CD14-positive monocyte (primary cell): ENCODE measurements at regions not wholly inside any gene's neighbourhood (a gene's known extent, or its start where the extent isn't known, plus 50 kb on each side); places are given as distances from the start of the nearest gene placed in this dataset.

ENCODE experiments used
- DNase-seq, 3 donors: peaks; one replicate each; pipeline ENCODE4 v3.0.0-alpha.2; 2011 to 2022
- H2AFZ ChIP-seq: 2 replicates; pipeline ENCODE4 v1.6.0; 2012; ENCODE audit warnings: mild to moderate bottlenecking, low read depth, low read length, inconsistent platforms; ENCODE audit not compliant: insufficient read depth, poor library complexity, severe bottlenecking
- H3K27ac ChIP-seq, 2 donors: 1 replicate in 1 of 2; 2 replicates in 1 of 2; pipeline ENCODE4 v1.5.1; 2012 to 2013; ENCODE audit warnings: low read length in 2 of 2, control low read depth in 1 of 2, inconsistent platforms in 1 of 2, low read depth in 1 of 2, mild to moderate bottlenecking in 1 of 2
- H3K27me3 ChIP-seq, 2 donors: one replicate each; pipeline versions ENCODE4 v1.6.0 to v1.6.1; 2011 to 2013; ENCODE audit warnings: low read length in 2 of 2; ENCODE audit not compliant: control insufficient read depth in 2 of 2, insufficient read depth in 2 of 2
- H3K36me3 ChIP-seq, 2 donors: replicated peaks in 1 of 2; 1 replicate in 1 of 2; 2 replicates in 1 of 2; pipeline versions ENCODE4 v1.5.1 to v1.6.1; 2012 to 2013; ENCODE audit warnings: low read length in 2 of 2, control low read depth in 1 of 2, inconsistent platforms in 1 of 2, mild to moderate bottlenecking in 1 of 2; ENCODE audit not compliant: insufficient read depth in 2 of 2, control insufficient read depth in 1 of 2
- H3K4me1 ChIP-seq, 2 donors: 1 replicate in 1 of 2; 2 replicates in 1 of 2; pipeline versions ENCODE4 v1.5.1 to v1.6.1; 2012 to 2013; ENCODE audit warnings: low read length in 2 of 2, control low read depth in 1 of 2, inconsistent platforms in 1 of 2, mild to moderate bottlenecking in 1 of 2, moderate library complexity in 1 of 2; ENCODE audit not compliant: insufficient read depth in 2 of 2, control insufficient read depth in 1 of 2
- H3K4me2 ChIP-seq: replicated peaks from 2 replicates; pipeline ENCODE3; 2012; ENCODE audit warnings: low read length, moderate library complexity, mild to moderate bottlenecking; ENCODE audit not compliant: poor library complexity, severe bottlenecking; ENCODE audit errors: extremely low read depth
- H3K4me3 ChIP-seq, 3 experiments: fragments of 200-600 bp in 1 of 3; sonication (generic) in 1 of 3; replicated peaks in 1 of 3; 1 replicate in 2 of 3; 2 replicates in 1 of 3; pipeline ENCODE4 v1.5.1; 2011 to 2013; ENCODE audit warnings: low read length in 3 of 3, mild to moderate bottlenecking in 3 of 3, control low read depth in 2 of 3, low read depth in 2 of 3, inconsistent platforms in 1 of 3, moderate library complexity in 1 of 3
- H3K79me2 ChIP-seq: 2 replicates; pipeline ENCODE4 v1.6.0; 2012; ENCODE audit warnings: mild to moderate bottlenecking, control low read depth, inconsistent platforms, low read length, moderate library complexity; ENCODE audit not compliant: insufficient read depth
- H3K9ac ChIP-seq: 2 replicates; pipeline ENCODE4 v1.6.0; 2017; ENCODE audit warnings: low read length, mild to moderate bottlenecking; ENCODE audit not compliant: insufficient read depth, poor library complexity, severe bottlenecking
- H3K9me3 ChIP-seq, 2 donors: replicated peaks in 1 of 2; 1 replicate in 1 of 2; 2 replicates in 1 of 2; pipeline versions ENCODE4 v1.5.1 to v1.6.1; 2012 to 2013; ENCODE audit warnings: low read length in 2 of 2, control low read depth in 1 of 2; ENCODE audit not compliant: control insufficient read depth in 1 of 2, insufficient read depth in 1 of 2
- H4K20me1 ChIP-seq: 2 replicates; pipeline ENCODE4 v1.6.0; 2012; ENCODE audit warnings: mild to moderate bottlenecking, low read length, control low read depth, moderate library complexity; ENCODE audit not compliant: insufficient read depth
- H3K27ac Mint-ChIP-seq, 7 donors: one replicate each; pipeline ENCODE4 v1.8.0; 2020; ENCODE audit warnings: mild to moderate bottlenecking in 7 of 7, mixed read lengths in 7 of 7, moderate library complexity in 6 of 7, inconsistent platforms in 2 of 7
- H3K27me3 Mint-ChIP-seq, 3 donors: one replicate each; pipeline ENCODE4 v1.8.0; 2021 to 2022; ENCODE audit warnings: low read depth in 3 of 3, mild to moderate bottlenecking in 3 of 3, mixed read lengths in 3 of 3, moderate library complexity in 3 of 3, inconsistent platforms in 1 of 3
- H3K36me3 Mint-ChIP-seq, 2 donors: one replicate each; pipeline ENCODE4 v1.8.0; 2020; ENCODE audit warnings: mixed read lengths in 2 of 2, inconsistent platforms in 1 of 2, mild to moderate bottlenecking in 1 of 2
- H3K4me1 Mint-ChIP-seq: one replicate; pipeline ENCODE4 v1.8.0; 2020; ENCODE audit warnings: mild to moderate bottlenecking, mixed read lengths
- H3K4me3 Mint-ChIP-seq, 2 donors: one replicate each; pipeline ENCODE4 v1.8.0; 2020; ENCODE audit warnings: mild to moderate bottlenecking in 2 of 2, mixed read lengths in 2 of 2, moderate library complexity in 1 of 2
- H3K9me3 Mint-ChIP-seq, 7 donors: one replicate each; pipeline ENCODE4 v1.8.0; 2020 to 2022; ENCODE audit warnings: mixed read lengths in 7 of 7, mild to moderate bottlenecking in 6 of 7, moderate library complexity in 6 of 7, inconsistent platforms in 2 of 7
- CTCF ChIP-seq: fragments of 200-600 bp; IDR thresholded peaks from one replicate; pipeline ENCODE4 v1.8.0; 2022; ENCODE audit warnings: antibody characterized with exemption, mild to moderate bottlenecking
- WGBS: methylation state at CpG from one replicate; pipeline ENCODE4 v1.1.5; 2013; ENCODE audit warnings: missing lambda C conversion rate; ENCODE audit not compliant: insufficient coverage; 5-methylcytosine and 5-hydroxymethylcytosine counted together
- intact Hi-C, 2 donors: fragments of 100-400 bp; cut with micrococcal nuclease; formaldehyde crosslinking; loops; one replicate each; pipeline versions ENCODE4 v1.15.0 to v1.15.1; 2023

GRCh38 chr4:28536124-28536523, 1675.5 kb downstream of the STIM2 start:
- Histone ChIP-seq H3K79me2 (no peaks in the 10 kb centered on the region), H3K36me3 (no peaks in the 10 kb centered on the region), H3K27me3 (no peaks in the 10 kb centered on the region), H3K4me3 (no peak overlapping the region), H3K9me3 (no peaks in the 10 kb centered on the region), H2AFZ (no peak overlapping the region), H3K9ac (no peak overlapping the region), H3K4me1 (no peaks in the 10 kb centered on the region), H3K4me2 (no peak overlapping the region), H4K20me1 (no peaks in the 10 kb centered on the region), H3K27ac (no peak overlapping the region)
- no peak overlapping the region for H3K4me3 Mint-ChIP-seq
- no peak for TF ChIP-seq CTCF
- no CpG with 5 or more reads among the region's 2 CpGs for WGBS
- no peaks in the 10 kb centered on the region for H3K4me1 Mint-ChIP-seq
- intact Hi-C loops: no loop called here
- H3K9me3 Mint-ChIP-seq: peaks cover 0 to 2% (median 0%) of the 10 kb centered on the region in 7 donors
- H3K27ac Mint-ChIP-seq: no peak overlapping the region
- H3K27me3 Mint-ChIP-seq: no peaks in the 10 kb centered on the region
- H3K36me3 Mint-ChIP-seq: no peaks in the 10 kb centered on the region
- no peak for DNase-seq

- 100% methylated on average over 1 of the region's 1 CpG for WGBS
- Histone ChIP-seq H3K27me3 (no peaks in the 10 kb centered on the region), H3K9me3 (no peaks in the 10 kb centered on the region), H4K20me1 (no peaks in the 10 kb centered on the region), H3K4me1 (no peaks in the 10 kb centered on the region), H3K27ac (no peak overlapping the region), H3K79me2 (no peaks in the 10 kb centered on the region), H3K36me3 (no peaks in the 10 kb centered on the region), H3K4me2 (no peak overlapping the region), H2AFZ (no peak overlapping the region), H3K4me3 (no peak overlapping the region), H3K9ac (no peak overlapping the region)
- TF ChIP-seq CTCF: no peak
- H3K4me3 Mint-ChIP-seq: no peak overlapping the region
- no peaks in the 10 kb centered on the region for H3K4me1 Mint-ChIP-seq
- no peaks in the 10 kb centered on the region for H3K27me3 Mint-ChIP-seq
- no peaks in the 10 kb centered on the region for H3K36me3 Mint-ChIP-seq
- H3K9me3 Mint-ChIP-seq: peaks cover 0 to 6% (median 0%) of the 10 kb centered on the region in 7 donors
- H3K27ac Mint-ChIP-seq: no peak overlapping the region
- intact Hi-C loops: no loop called here
- no peak for DNase-seq
Measured at GRCh38 chr4:28545986-28546385, 1685.3 kb downstream of the STIM2 start.
